SU-DHL-6 (cell line): ENCODE measurements at regions not wholly inside any gene's neighbourhood (a gene's known extent, or its start where the extent isn't known, plus 50 kb on each side); places are given as distances from the start of the nearest gene placed in this dataset.

ENCODE experiments used
- H2AFZ ChIP-seq: fragments of 200-600 bp; sonication (generic); 2 replicates; pipeline ENCODE4 v1.6.1; 2014; ENCODE audit warnings: low read depth, mild to moderate bottlenecking, moderate library complexity, mixed read lengths, antibody characterized with exemption, low read length; ENCODE audit not compliant: severe bottlenecking
- H3F3A ChIP-seq: fragments of 200-600 bp; shearing (Covaris generic); 2 replicates; pipeline ENCODE4 v1.6.0; 2016; ENCODE audit warnings: antibody characterized with exemption, mild to moderate bottlenecking; ENCODE audit not compliant: insufficient read depth
- H3K27ac ChIP-seq: fragments of 200-600 bp; sonication (generic); 2 replicates; pipeline ENCODE4 v1.5.1; 2016; ENCODE audit warnings: low read depth, mild to moderate bottlenecking, low read length, moderate library complexity, mixed read lengths
- H3K27me3 ChIP-seq: fragments of 200-600 bp; sonication (generic), shearing (Covaris generic); 2 replicates; pipeline ENCODE4 v1.6.0; 2014; ENCODE audit warnings: mild to moderate bottlenecking, low read length
- H3K36me3 ChIP-seq: fragments of 200-600 bp; sonication (generic); 2 replicates; pipeline ENCODE4 v1.6.1; 2014; ENCODE audit warnings: mild to moderate bottlenecking, low read length, mixed read lengths
- H3K4me2 ChIP-seq: fragments of 300-600, 200-600 bp; shearing (Covaris generic), sonication (generic); 2 replicates; pipeline ENCODE4 v1.6.0; 2014; ENCODE audit warnings: low read length, low read depth, mild to moderate bottlenecking; ENCODE audit not compliant: poor library complexity, severe bottlenecking
- H3K4me3 ChIP-seq: fragments of 200-600 bp; sonication (generic); 2 replicates; pipeline ENCODE4 v1.5.1; 2014; ENCODE audit warnings: antibody characterized with exemption, low read length, mild to moderate bottlenecking, mixed read lengths; ENCODE audit not compliant: insufficient read depth, poor library complexity, severe bottlenecking
- H3K79me2 ChIP-seq: fragments of 200-600 bp; sonication (generic); 2 replicates; pipeline ENCODE4 v1.6.1; 2014; ENCODE audit warnings: mild to moderate bottlenecking, low read length, moderate library complexity; ENCODE audit not compliant: insufficient read depth
- H3K9ac ChIP-seq: fragments of 200-600 bp; sonication (generic); 2 replicates; pipeline ENCODE4 v1.7.0; 2014; ENCODE audit warnings: mild to moderate bottlenecking, low read length
- H3K9me2 ChIP-seq: fragments of 200-600 bp; sonication (generic); replicated peaks from 2 replicates; pipeline ENCODE4 v1.6.1; 2014; ENCODE audit warnings: low read length; ENCODE audit not compliant: insufficient read depth
- H3K9me3 ChIP-seq: fragments of 200-600 bp; sonication (generic); 2 replicates; pipeline ENCODE4 v1.6.1; 2014; ENCODE audit warnings: low read length, mixed read lengths; ENCODE audit not compliant: insufficient read depth
- H4K20me1 ChIP-seq: fragments of 200-600 bp; sonication (generic); 2 replicates; pipeline ENCODE4 v1.6.1; 2014; ENCODE audit warnings: low read depth, mild to moderate bottlenecking, antibody characterized with exemption, low read length, moderate library complexity, mixed read lengths
- EZH2phosphoT487 ChIP-seq: fragments of 200-600 bp; sonication (generic), shearing (Covaris generic); conservative IDR thresholded peaks from 2 replicates; pipeline ENCODE4 v1.6.1; 2018; ENCODE audit warnings: mild to moderate bottlenecking, antibody characterized with exemption, low read length, moderate library complexity, mixed read lengths
- TF ChIP-seq, protein P1 (sequence below): fragments of 200-600 bp; sonication (generic); IDR thresholded peaks from one replicate; pipeline ENCODE4 v1.5.1; 2017; ENCODE audit warnings: antibody characterized with exemption, mild to moderate bottlenecking, low read length, moderate library complexity; ENCODE audit not compliant: insufficient read depth, poor library complexity, severe bottlenecking

DNA sequence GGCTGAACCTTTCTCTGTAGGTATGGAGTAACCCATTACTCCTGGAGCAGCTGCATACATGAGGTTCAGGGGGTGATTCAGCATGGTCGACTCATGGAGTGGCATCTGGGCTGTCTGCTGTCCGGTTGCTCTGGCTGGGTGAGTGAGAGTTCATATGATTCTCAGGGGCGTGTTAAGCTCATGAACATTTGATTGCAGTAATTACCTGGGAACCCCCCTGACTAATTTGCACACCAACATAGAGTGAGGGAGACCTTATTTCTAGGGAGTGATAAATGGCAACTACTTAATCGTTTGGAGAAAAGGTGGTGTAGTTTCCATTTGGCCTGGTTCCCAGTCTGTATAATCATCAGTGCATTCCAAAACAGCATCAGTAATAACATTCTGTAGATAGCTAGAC, 661.9 kb downstream of the ETS1 start:
- TF ChIP-seq, protein P1, sequence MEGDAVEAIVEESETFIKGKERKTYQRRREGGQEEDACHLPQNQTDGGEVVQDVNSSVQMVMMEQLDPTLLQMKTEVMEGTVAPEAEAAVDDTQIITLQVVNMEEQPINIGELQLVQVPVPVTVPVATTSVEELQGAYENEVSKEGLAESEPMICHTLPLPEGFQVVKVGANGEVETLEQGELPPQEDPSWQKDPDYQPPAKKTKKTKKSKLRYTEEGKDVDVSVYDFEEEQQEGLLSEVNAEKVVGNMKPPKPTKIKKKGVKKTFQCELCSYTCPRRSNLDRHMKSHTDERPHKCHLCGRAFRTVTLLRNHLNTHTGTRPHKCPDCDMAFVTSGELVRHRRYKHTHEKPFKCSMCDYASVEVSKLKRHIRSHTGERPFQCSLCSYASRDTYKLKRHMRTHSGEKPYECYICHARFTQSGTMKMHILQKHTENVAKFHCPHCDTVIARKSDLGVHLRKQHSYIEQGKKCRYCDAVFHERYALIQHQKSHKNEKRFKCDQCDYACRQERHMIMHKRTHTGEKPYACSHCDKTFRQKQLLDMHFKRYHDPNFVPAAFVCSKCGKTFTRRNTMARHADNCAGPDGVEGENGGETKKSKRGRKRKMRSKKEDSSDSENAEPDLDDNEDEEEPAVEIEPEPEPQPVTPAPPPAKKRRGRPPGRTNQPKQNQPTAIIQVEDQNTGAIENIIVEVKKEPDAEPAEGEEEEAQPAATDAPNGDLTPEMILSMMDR: no peak
- TF ChIP-seq EZH2phosphoT487: no peak
- Histone ChIP-seq H3K9me3 (no peaks in the 10 kb centered on the region), H2AFZ (no peak overlapping the region), H3K4me2 (no peak overlapping the region), H3K27ac (no peak overlapping the region), H3K79me2 (no peaks in the 10 kb centered on the region), H3K36me3 (no peaks in the 10 kb centered on the region), H4K20me1 (no peaks in the 10 kb centered on the region), H3K4me3 (no peak overlapping the region), H3K9me2 (no peaks in the 10 kb centered on the region), H3K9ac (no peak overlapping the region), H3F3A (no peaks in the 10 kb centered on the region), H3K27me3 (no peaks in the 10 kb centered on the region)

DNA sequence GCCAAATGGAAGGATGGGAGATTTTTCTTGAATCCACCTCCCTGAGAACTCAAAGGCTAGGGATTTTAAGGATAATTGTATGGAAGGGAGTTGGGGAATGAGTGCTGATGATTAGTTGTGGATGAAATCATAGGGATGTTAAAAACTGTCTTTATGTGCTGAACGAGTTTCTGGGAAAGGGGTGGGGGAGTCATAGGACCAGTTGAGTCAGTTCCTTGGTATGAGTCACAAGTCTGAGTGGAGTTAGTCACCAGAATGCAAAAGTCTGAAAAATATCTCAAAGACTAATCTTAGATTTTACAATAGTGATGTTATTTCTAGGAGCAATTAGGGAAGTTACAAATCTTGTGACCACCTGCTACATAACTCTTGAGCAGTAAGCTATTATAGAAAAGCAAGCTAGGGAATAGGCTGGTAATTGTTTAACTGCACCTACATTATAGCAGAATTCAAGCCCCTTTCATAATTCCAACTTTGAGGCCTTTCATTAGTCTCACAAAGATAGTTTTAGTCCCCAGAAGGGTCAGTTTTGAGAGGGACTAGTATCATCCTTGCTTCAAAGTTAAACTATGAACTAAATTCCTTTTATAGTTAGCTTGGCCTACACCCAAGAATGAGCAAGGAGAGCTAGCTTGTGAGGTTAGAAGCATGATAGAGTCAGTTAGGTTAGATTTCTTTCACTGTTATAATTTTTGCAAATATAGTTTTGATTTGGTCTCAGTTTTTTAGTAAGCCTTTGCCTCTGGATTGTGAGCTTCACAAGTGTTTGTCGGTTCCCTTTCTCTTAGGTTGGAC, 668.0 kb downstream of the ETS1 start:
- H3K9me3 ChIP-seq: no peaks in the 10 kb centered on the region
- no peaks in the 10 kb centered on the region for H3K79me2 ChIP-seq
- H3K36me3 ChIP-seq: no peaks in the 10 kb centered on the region
- no peak overlapping the region for H3K4me2 ChIP-seq
- no peak overlapping the region for H3K4me3 ChIP-seq
- H2AFZ ChIP-seq: no peak overlapping the region
- TF ChIP-seq, protein P1: no peak
- no peak for TF ChIP-seq EZH2phosphoT487
- H3K9ac ChIP-seq: no peak overlapping the region
- H3K27ac ChIP-seq: no peak overlapping the region
- no peaks in the 10 kb centered on the region for H3K27me3 ChIP-seq
- no peaks in the 10 kb centered on the region for H3F3A ChIP-seq
- no peaks in the 10 kb centered on the region for H4K20me1 ChIP-seq
- no peaks in the 10 kb centered on the region for H3K9me2 ChIP-seq

DNA sequence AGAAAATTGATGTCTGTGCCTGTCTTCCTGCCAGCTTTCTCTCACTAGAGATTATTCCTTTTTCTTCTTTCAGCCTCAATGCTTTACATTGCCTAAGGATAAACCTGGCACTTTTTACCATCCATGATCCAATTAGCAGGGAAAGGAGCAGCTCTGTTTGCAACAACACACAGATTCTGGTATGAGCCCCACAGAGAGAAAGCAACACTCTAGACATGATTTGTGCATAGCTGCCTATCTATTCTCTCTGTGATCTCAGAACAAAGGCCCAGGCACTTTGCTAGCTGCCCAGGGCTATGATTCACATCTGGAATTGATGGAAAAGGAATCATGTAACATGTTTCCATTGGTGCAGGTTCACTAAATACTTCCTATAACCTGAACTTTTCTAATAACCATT, 685.0 kb downstream of the ETS1 start:
- TF ChIP-seq, protein P1: no peak
- no peak for TF ChIP-seq EZH2phosphoT487
- H3K9me3 ChIP-seq: no peaks in the 10 kb centered on the region
- H3K4me3 ChIP-seq: no peak overlapping the region
- no peak overlapping the region for H3K27ac ChIP-seq
- H2AFZ ChIP-seq: no peak overlapping the region
- no peaks in the 10 kb centered on the region for H4K20me1 ChIP-seq
- H3K27me3 ChIP-seq: no peaks in the 10 kb centered on the region
- no peak overlapping the region for H3K4me2 ChIP-seq
- H3K79me2 ChIP-seq: no peaks in the 10 kb centered on the region
- no peaks in the 10 kb centered on the region for H3F3A ChIP-seq
- no peak overlapping the region for H3K9ac ChIP-seq
- H3K9me2 ChIP-seq: no peaks in the 10 kb centered on the region
- H3K36me3 ChIP-seq: no peaks in the 10 kb centered on the region
